D721Med (cell line): ENCODE measurements at regions not wholly inside any gene's neighbourhood (a gene's known extent, or its start where the extent isn't known, plus 50 kb on each side); places are given as distances from the start of the nearest gene placed in this dataset.

Experiments
- DNase-seq: peaks from one replicate; pipeline ENCODE4 v3.0.0; 2011; ENCODE audit warnings: low spot score; ENCODE audit not compliant: insufficient read length
- FAIRE-seq: peaks from 2 replicates; lab custom pipeline; 2011; peaks lifted over from hg19 to GRCh38; lab: Jason Lieb, UNC
- CTCF ChIP-seq: IDR thresholded peaks from 2 replicates; pipeline ENCODE4 v1.5.1; 2012; ENCODE audit warnings: mild to moderate bottlenecking, control low read depth; ENCODE audit not compliant: insufficient read depth; ENCODE audit errors: missing control alignments

GRCh38 chr1:5385096-5385799 is 607.0 kb downstream of the NPHP4 start:
- no peak for TF ChIP-seq CTCF
- FAIRE-seq (no peak), DNase-seq (no peak)

GRCh38 chr1:5381491-5381890 is 610.7 kb downstream of the NPHP4 start:
- FAIRE-seq: no peak
- DNase-seq: no peak
- TF ChIP-seq CTCF: no peak

DNA sequence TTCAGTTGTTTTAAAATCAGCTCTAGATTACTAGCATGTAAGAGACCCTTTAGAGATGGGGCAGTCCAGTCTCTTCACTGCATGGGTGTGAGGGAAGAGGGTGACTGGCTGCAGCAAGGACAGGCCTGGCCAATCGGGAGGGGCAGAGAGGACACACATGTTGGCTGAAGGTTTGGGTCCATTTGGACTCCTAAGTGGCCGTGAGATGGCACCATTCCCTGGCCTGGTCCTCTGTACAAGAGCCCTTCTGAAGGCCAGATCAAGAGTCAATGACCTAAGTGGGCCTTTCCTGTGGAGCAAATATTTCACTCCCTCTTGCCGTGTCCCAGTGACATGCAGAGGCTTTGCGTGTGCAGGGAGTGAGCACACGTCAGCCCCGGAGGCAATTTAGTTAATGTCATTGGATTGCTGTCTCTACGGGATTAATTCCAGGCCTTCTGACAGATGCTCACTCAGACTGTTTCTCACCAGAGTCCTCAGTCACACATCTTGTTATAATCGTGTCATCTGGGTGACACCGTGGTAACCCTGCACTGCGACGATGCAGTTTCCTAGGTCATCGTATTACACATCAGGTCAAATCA is 613.0 kb downstream of the NPHP4 start:
- TF ChIP-seq CTCF: no peak
- peak; percentile 43 for DNase-seq
- no peak for FAIRE-seq

DNA sequence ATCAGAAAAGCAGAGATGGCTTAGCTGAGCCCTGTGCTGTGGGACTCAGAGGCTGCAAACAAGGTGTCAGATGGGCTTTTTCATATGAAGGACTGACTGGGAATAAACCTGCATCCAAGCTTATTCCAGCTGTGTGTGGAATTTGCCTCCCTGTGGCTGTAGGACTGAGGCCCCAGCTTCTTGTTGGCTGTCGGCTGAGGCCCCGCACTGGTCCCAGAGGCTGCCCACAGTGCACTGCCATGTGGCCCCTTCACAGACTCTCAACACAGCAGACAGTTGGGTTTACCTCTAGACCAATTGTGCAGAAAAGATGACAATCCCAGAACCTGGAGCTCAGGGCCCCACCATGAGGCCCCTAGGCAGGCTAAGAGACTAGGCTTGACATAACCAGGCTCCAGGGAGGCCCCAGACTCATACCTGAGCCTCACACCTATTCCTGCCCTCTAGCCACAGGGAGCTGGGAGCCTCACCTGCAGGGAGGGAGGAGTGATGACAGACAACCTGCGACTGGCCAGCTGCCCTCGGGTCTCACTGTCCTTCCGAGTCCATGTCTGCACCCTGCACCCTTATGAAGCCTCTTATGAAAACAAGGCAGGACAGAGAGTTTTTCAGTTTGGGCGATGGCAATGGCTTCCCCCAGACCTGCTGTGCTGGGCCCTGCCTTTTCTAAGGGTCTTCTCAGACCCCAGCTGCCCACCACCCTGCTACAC is 615.5 kb downstream of the NPHP4 start:
- no peak for TF ChIP-seq CTCF
- no peak for FAIRE-seq
- peak; percentile 36 for DNase-seq

DNA sequence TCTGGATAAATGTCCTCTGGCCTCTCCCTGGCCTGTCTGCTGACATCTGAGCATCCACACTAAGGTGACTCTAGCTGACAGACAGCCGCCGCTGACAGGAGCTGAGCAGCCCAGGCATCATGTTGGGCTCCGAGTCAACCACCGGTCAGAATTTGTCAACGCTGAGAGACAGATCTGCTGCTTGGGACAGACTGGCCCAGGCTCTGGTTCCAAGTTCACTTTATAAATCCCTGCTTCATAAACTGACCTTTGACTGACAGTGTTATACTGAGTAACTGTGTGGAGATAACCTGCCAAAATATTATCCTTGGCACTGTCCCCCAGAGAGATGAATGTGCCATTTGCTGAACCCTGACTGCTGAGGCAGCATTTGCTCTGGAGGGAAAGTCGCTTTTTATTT is 616.7 kb downstream of the NPHP4 start:
- DNase-seq: no peak
- no peak for FAIRE-seq
- TF ChIP-seq CTCF: no peak

- FAIRE-seq: no peak
- DNase-seq: peak; percentile 34
- no peak for TF ChIP-seq CTCF
Measured at GRCh38 chr1:5374192-5374591, 618.0 kb downstream of the NPHP4 start.
